ENCODE measurements at regions not wholly inside any gene's neighbourhood (a gene's known extent, or its start where the extent isn't known, plus 50 kb on each side); places are given as distances from the start of the nearest gene placed in this dataset.

DNA sequence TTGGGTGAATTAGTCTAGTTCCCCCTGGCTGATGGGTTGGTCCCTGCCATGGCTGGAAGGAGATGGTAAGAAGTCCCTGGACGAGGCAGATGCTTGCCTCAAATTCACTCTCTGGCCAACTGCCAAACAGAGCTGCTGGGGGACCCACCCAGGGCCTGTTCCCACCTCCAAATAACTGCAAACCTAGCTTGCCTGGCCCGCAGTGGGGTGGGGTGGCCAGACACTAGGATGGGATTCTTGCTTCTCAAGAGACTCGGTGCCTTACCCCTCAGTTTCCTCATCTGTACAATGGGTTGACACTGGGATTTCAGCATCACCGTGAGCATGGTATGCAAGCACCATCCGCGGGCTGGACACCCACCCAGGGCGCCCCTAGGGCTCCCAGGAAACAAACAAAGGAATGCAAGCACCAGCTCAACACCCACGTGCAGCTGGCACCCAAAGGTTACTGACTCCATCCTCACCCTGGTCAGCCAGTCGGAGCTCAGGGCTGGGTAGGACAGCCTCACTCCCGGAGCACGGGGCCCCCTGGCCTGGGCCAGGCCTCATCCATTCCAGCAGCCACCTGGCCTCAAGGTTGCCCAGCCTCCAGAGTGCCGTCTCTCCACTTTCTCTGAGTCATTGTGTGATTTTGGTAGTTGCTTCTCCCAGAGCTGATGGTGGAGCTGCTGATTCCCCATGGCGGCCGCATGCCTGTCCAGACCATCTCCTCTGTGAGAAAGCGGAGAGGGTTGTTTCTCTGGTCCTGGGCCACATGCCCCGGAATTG is 205.2 kb upstream of the RTL1 start:
- Histone ChIP-seq H4K20me1 (ENCODE audit: insufficient read depth, low read length) (no peaks in the 10 kb centered on the region), H3K79me2 (ENCODE audit: low read length) (no peaks in the 10 kb centered on the region), H3K9ac (ENCODE audit: low read length) (no peak overlapping the region), H2AFZ (ENCODE audit: low read length) (no peak overlapping the region), H3K9me2 (replicated peaks; ENCODE audit: insufficient read depth, low read length) (no peaks in the 10 kb centered on the region), H3K4me3 (ENCODE audit: low read length) (no peak overlapping the region), H3K36me3 (replicated peaks; ENCODE audit: insufficient read depth, low read length) (no peaks in the 10 kb centered on the region), H3K4me2 (ENCODE audit: low read depth, low read length) (no peak overlapping the region), H3F3A (ENCODE audit: insufficient read depth, low read length) (no peaks in the 10 kb centered on the region), H3K27me3 (replicated peaks; ENCODE audit: insufficient read depth, low read length) (no peaks in the 10 kb centered on the region; the same call in 1 of the 2 replicates), H3K27ac (ENCODE audit: low read length) (no peak overlapping the region), H3K4me1 (ENCODE audit: low read length) (no peaks in the 10 kb centered on the region), H3K9me3 (replicated peaks; ENCODE audit: insufficient read depth, low read length) (no peaks in the 10 kb centered on the region)
- TF ChIP-seq EZH2 (optimal IDR thresholded peaks at IDR 0.05; ENCODE audit: low read depth, low read length) (no peak), EZH2phosphoT487 (IDR thresholded peaks at IDR 0.05; ENCODE audit: low read length) (no peak)
- TF ChIP-seq, protein P1, sequence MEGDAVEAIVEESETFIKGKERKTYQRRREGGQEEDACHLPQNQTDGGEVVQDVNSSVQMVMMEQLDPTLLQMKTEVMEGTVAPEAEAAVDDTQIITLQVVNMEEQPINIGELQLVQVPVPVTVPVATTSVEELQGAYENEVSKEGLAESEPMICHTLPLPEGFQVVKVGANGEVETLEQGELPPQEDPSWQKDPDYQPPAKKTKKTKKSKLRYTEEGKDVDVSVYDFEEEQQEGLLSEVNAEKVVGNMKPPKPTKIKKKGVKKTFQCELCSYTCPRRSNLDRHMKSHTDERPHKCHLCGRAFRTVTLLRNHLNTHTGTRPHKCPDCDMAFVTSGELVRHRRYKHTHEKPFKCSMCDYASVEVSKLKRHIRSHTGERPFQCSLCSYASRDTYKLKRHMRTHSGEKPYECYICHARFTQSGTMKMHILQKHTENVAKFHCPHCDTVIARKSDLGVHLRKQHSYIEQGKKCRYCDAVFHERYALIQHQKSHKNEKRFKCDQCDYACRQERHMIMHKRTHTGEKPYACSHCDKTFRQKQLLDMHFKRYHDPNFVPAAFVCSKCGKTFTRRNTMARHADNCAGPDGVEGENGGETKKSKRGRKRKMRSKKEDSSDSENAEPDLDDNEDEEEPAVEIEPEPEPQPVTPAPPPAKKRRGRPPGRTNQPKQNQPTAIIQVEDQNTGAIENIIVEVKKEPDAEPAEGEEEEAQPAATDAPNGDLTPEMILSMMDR (IDR thresholded peaks at IDR 0.05; ENCODE audit: low read length) = no peak
- no peak for DNase-seq

DNA sequence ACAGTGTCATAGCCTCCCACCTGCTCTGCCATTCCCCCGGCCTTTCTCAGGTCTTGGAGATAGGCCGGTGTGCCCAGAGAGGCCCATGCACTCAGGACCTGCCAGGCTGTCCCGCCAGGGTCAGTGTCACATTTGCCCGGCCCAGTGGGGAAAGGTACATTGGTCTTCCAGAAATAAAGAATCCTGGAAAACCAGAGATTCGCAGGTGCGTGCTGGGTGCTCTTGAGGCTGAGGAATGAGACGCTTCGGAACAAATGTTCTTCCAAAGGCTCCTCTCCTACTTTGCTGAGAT is 205.8 kb upstream of the RTL1 start:
- Histone ChIP-seq H3K4me3 (ENCODE audit: low read length) (no peak overlapping the region), H3K27ac (ENCODE audit: low read length) (no peak overlapping the region), H3K4me1 (ENCODE audit: low read length) (no peaks in the 10 kb centered on the region), H3K36me3 (replicated peaks; ENCODE audit: insufficient read depth, low read length) (no peaks in the 10 kb centered on the region), H3K4me2 (ENCODE audit: low read depth, low read length) (no peak overlapping the region), H3K9me2 (replicated peaks; ENCODE audit: insufficient read depth, low read length) (no peaks in the 10 kb centered on the region), H3K9me3 (replicated peaks; ENCODE audit: insufficient read depth, low read length) (no peaks in the 10 kb centered on the region), H2AFZ (ENCODE audit: low read length) (no peak overlapping the region), H3K27me3 (replicated peaks; ENCODE audit: insufficient read depth, low read length) (no peaks in the 10 kb centered on the region; the same call in 1 of the 2 replicates), H3K9ac (ENCODE audit: low read length) (no peak overlapping the region), H3K79me2 (ENCODE audit: low read length) (no peaks in the 10 kb centered on the region), H4K20me1 (ENCODE audit: insufficient read depth, low read length) (no peaks in the 10 kb centered on the region), H3F3A (ENCODE audit: insufficient read depth, low read length) (no peaks in the 10 kb centered on the region)
- no peak for DNase-seq
- TF ChIP-seq, protein P1 (IDR thresholded peaks at IDR 0.05; ENCODE audit: low read length) = no peak
- TF ChIP-seq EZH2phosphoT487 (IDR thresholded peaks at IDR 0.05; ENCODE audit: low read length) (no peak), EZH2 (optimal IDR thresholded peaks at IDR 0.05; ENCODE audit: low read depth, low read length) (no peak)

DNA sequence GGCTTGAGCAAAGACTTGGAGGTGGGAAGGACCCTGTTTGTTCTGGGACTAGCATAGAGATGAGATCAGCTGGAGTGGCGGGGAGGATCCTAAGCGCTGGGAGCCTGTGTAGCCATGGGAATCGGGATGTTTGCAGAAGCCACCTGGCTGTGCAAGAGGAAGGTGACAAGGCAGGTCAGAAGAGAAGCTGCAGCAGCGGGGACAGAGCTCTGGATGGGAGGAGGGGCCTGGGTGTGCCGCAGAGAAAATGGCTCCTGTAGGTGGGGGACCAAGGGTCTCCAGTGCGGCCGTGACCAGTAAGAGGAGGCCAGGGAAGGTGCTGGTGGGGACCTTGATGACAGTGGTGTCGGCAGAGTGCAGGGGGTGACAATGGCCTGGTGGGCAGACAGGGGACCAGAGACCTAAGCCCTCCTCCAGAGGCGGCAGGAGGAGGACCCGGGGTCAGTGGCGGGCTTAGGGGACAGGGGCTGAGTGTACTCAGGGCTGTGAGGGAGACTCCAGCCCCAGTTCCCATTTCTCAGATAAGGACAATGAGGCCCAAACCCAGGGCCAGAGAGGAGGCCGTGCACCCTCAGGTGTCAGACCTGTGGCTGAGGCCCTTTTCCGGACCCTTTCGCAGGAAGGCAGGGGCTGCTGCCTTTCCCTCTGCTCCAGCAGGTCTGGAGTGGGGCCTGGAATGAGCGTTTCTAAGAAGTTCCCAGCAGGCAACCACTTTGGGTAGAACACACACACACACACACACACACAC is 206.6 kb upstream of the RTL1 start:
- H3K4me1 ChIP-seq (ENCODE audit: low read length) = no peaks in the 10 kb centered on the region
- H3K4me3 ChIP-seq (ENCODE audit: low read length) = no peak overlapping the region
- no peak overlapping the region for H3K4me2 ChIP-seq (ENCODE audit: low read depth, low read length)
- H3F3A ChIP-seq (ENCODE audit: insufficient read depth, low read length) = no peaks in the 10 kb centered on the region
- no peak overlapping the region for H2AFZ ChIP-seq (ENCODE audit: low read length)
- H4K20me1 ChIP-seq (ENCODE audit: insufficient read depth, low read length) = no peaks in the 10 kb centered on the region
- no peak overlapping the region for H3K27ac ChIP-seq (ENCODE audit: low read length)
- H3K27me3 ChIP-seq (replicated peaks; ENCODE audit: insufficient read depth, low read length) = no peaks in the 10 kb centered on the region; the same call in 1 of the 2 replicates
- H3K9me3 ChIP-seq (replicated peaks; ENCODE audit: insufficient read depth, low read length) = no peaks in the 10 kb centered on the region
- H3K9ac ChIP-seq (ENCODE audit: low read length) = no peak overlapping the region
- H3K79me2 ChIP-seq (ENCODE audit: low read length) = no peaks in the 10 kb centered on the region
- no peak for DNase-seq
- H3K9me2 ChIP-seq (replicated peaks; ENCODE audit: insufficient read depth, low read length) = no peaks in the 10 kb centered on the region
- TF ChIP-seq, protein P1 (IDR thresholded peaks at IDR 0.05; ENCODE audit: low read length) = no peak
- no peak for TF ChIP-seq EZH2 (optimal IDR thresholded peaks at IDR 0.05; ENCODE audit: low read depth, low read length)
- no peak for TF ChIP-seq EZH2phosphoT487 (IDR thresholded peaks at IDR 0.05; ENCODE audit: low read length)
- H3K36me3 ChIP-seq (replicated peaks; ENCODE audit: insufficient read depth, low read length) = no peaks in the 10 kb centered on the region

Measured in MM.1S (cell line).